NB4 (cell line): ENCODE measurements at regions not wholly inside any gene's neighbourhood (a gene's known extent, or its start where the extent isn't known, plus 50 kb on each side); places are given as distances from the start of the nearest gene placed in this dataset.

Experiments used
- DNase-seq: peaks from one replicate; pipeline ENCODE4 v3.0.0; 2010; ENCODE audit warnings: low read depth
- H3K4me3 ChIP-seq: one replicate; pipeline ENCODE4 v1.5.1; 2011; ENCODE audit warnings: mild to moderate bottlenecking, low read depth, low read length, moderate library complexity
- CTCF ChIP-seq: IDR thresholded peaks from one replicate; pipeline ENCODE4 v1.5.1; 2012; ENCODE audit warnings: low read depth, low read length
- MAX ChIP-seq: IDR thresholded peaks from 2 replicates; pipeline ENCODE4 v1.6.1; 2011; ENCODE audit warnings: low read depth, low read length
- MYC ChIP-seq: IDR thresholded peaks from 2 replicates; pipeline ENCODE4 v1.6.1; 2011; ENCODE audit warnings: low read depth, low read length
- POLR2A ChIP-seq: IDR thresholded peaks from 2 replicates; pipeline ENCODE4 v1.6.1; 2011; ENCODE audit warnings: mild to moderate bottlenecking; ENCODE audit not compliant: insufficient read length; ENCODE audit errors: extremely low read depth

- TF ChIP-seq POLR2A, result no peak
- no peak for TF ChIP-seq CTCF
- no peak for TF ChIP-seq MYC
- TF ChIP-seq MAX, result no peak
- no peak overlapping the region for H3K4me3 ChIP-seq
- DNase-seq, result no peak
Measured at GRCh38 chr11:25159341-25159740, 662.5 kb downstream of the LUZP2 start.

- H3K4me3 ChIP-seq, result no peak overlapping the region
- no peak for DNase-seq
- no peak for TF ChIP-seq POLR2A
- TF ChIP-seq CTCF, result no peak
- no peak for TF ChIP-seq MYC
- TF ChIP-seq MAX, result no peak
Measured at GRCh38 chr11:25163421-25163820, 666.6 kb downstream of the LUZP2 start.

- no peak for TF ChIP-seq MAX
- no peak for TF ChIP-seq POLR2A
- TF ChIP-seq MYC, result no peak
- no peak for TF ChIP-seq CTCF
- DNase-seq, result no peak
- H3K4me3 ChIP-seq, result no peak overlapping the region
Measured at GRCh38 chr11:25180187-25180586, 683.3 kb downstream of the LUZP2 start.

GRCh38 chr11:25183411-25183810 lies 686.6 kb downstream of the LUZP2 start:
- DNase-seq, result no peak
- no peak for TF ChIP-seq CTCF
- TF ChIP-seq POLR2A, result no peak
- TF ChIP-seq MAX, result no peak
- TF ChIP-seq MYC, result no peak
- no peak overlapping the region for H3K4me3 ChIP-seq

GRCh38 chr11:25197515-25197914 lies 700.7 kb downstream of the LUZP2 start:
- TF ChIP-seq MAX (no peak), POLR2A (no peak), CTCF (no peak), MYC (no peak)
- no peak overlapping the region for H3K4me3 ChIP-seq
- no peak for DNase-seq

- DNase-seq, result no peak
- no peak for TF ChIP-seq MYC
- no peak for TF ChIP-seq POLR2A
- TF ChIP-seq MAX, result no peak
- TF ChIP-seq CTCF, result no peak
- H3K4me3 ChIP-seq, result no peak overlapping the region
Measured at GRCh38 chr11:25198704-25199103, 701.9 kb downstream of the LUZP2 start.
